HPDE6-E6E7 (cell line): ENCODE measurements at regions not wholly inside any gene's neighbourhood (a gene's known extent, or its start where the extent isn't known, plus 50 kb on each side); places are given as distances from the start of the nearest gene placed in this dataset.
"Not testable (repeated sequence)": the region's sequence is repeated elsewhere in the genome, so short reads cannot be mapped to it uniquely, and the experiment has no call there.

Experiments used
- DNase-seq: peaks from one replicate; pipeline ENCODE4 v3.0.0; 2011; ENCODE audit warnings: missing footprints; ENCODE audit errors: extremely low spot score

DNA sequence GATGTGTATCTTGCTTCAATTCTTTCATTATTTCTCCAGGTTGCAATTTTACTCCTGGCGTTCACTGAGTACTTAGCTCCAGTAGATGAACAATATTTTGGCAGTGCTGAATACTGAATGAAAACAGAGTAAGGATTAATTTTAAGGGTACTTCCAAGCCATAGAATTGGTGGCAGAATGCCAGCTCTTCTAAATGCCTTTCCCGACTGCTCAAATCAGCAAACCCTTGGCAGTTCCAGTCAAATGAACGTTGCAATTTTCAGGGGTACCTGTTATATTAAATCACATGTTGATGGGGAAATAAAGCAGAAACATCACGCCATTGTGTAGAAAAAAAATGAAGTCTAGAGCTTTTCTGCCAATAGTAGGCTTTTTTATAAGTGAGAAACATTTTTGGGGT is 282.4 kb upstream of the RPS23 start:
- DNase-seq, result no peak

DNA sequence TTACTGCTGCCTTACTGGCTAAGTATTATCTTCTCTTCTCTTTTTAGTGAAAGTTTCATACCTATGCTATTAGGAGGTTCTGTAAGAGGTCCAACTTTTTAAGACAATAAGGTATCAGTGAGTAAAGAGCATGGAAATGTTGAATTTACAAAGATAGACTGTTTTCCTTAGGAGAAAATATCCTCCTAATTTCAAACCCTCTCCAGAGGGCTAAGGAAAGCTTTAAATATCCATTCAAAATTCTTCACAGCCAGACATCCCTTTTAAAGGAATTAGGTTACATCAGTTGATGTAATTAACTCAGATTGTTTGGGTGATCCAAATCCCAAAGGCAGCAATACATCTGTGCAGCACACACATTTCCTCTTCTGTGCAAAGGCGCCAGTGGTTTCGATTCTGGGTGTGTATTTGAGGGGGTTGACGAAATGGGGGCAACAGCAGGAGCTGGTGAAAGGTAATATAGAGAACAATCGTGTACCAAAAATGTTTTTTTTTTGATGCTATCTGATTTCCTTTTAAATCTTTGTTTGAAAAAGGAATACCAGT is 273.8 kb upstream of the RPS23 start:
- DNase-seq, result no peak

DNA sequence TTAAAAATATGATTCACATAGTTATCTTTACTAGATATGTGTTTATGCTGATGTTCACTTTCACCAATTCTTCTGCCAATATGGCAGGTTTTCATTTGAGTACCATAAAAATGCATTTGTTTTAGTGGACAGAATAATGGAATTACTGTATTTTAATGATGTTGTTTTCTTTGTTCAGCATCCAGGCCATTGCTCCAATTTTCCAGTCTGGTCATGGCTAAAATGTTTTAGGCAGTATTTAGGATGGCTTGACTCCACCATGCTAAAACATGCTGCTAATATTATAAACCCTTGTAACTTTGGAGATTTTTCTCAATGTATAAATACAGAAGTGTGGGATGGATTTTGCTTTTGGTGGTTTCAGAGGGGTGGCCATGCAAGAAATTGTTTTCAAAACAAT is 273.0 kb upstream of the RPS23 start:
- DNase-seq, result no peak

DNA sequence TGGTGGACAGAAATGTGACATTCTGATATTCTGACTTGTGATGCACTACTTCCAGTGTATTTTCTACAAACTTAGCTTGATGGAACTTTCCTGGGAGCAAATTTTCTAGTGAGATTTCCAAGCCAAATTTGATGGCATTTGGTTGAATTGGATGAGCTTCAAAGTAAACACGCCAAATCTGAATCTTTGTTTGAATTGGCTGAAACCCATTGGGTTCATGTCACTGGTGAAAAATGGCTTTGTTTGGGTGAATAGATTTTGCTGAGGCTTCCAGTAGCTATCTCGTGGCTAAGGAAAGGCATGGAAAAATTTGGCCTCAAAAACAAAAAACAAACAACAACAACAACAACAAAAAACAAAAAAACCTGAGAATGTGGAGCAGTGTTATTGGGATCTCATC is 271.1 kb upstream of the RPS23 start:
- DNase-seq, result no peak

DNA sequence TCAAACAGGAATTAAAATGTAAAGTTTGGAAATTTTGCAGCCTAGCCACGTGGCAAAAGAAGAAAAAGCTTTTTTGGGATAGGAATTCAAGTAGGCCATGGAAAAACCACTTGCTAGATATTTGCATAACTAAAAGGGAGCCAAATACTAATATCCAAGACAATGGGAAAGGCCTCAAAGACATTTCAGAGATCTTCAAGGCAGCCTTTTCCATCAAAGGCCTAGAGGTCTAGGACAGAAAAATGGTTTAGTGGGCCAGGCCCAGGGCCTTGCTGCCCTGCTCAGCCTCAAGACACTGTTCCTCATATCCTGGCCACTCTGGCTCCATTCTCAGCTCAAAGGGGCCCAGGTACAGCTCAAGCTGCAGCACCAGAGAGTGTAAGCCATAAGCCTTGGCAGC is 265.9 kb upstream of the RPS23 start:
- DNase-seq, result no peak

DNA sequence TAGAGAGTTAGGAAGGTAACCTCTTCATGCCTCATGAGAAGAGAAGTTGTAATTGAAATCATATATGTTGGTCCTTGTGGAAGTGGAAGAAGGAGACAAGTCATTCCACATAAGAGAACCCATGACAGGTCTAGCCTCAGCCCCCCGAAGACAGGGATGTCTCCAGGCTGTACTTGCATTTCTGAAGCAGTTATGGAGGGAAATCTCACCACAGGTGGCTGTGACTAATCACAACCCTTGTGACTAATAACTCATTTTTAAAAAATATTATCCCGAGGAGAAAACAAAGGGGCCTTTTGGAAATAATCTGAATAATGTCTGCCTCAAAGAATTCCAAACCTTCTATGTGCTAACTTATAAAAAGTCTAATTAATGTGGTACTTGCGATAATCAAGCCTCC is 262.1 kb upstream of the RPS23 start:
- DNase-seq, result no peak

DNA sequence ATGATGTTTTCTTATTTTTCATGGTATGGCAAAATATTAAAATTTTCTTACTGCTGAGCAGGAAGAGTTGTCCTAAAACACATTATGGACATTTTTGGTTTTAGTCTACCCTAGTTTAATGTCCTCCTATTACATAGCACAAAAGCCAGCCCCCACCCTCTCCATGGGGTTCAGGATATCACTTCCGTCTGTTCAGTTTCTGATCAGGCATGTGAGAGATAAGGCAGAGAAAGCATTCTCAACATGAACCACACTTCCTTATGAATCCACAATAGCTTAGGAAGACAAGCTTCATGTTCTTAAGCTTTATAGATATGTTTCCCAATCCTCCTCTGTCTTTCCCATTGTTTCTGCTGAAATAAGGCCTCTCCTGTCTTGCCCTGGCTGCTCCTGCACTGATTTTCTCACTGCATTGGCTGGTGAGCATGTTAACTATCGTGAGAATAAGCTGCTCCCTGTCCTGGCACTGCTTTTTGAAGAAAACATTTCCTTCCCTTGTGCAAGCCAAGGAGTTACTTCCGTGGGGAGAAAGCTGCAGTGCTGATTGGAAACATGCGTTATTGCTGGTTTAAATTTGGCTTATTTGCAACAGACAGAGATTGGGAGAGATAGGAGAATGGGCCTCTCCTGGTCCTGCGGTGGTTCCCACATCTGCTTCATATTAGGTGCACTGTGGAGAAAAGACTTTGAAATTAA is 260.3 kb upstream of the RPS23 start:
- DNase-seq, result no peak

DNA sequence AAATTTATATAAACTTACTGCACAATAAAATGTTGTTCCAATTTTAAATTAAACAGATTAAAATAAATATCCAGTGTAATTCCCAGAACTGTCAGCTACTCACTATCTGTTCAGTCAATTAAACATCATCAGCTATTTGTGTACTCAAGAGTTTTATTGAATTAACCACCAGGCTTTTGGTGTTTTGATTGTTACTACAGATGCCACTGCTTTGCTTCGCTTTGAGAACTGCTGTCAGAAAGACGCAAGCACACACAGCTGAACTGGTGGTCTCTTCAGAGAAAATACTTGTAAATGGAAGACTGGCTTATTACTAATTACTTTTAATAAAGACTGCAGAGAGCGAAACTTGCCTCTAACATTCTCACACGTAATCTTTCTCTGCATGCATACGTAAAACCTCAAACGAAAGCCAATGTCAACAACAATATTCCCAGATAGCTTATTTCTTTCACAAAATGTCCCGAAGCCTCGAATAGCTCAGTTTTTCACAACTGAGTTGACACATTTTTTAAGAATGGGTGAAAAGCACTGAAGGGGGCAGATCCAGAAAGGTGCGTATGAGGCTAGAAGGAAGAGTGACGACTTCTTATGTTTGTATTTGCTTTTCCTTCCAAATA is 259.6 kb upstream of the RPS23 start:
- no peak for DNase-seq

DNA sequence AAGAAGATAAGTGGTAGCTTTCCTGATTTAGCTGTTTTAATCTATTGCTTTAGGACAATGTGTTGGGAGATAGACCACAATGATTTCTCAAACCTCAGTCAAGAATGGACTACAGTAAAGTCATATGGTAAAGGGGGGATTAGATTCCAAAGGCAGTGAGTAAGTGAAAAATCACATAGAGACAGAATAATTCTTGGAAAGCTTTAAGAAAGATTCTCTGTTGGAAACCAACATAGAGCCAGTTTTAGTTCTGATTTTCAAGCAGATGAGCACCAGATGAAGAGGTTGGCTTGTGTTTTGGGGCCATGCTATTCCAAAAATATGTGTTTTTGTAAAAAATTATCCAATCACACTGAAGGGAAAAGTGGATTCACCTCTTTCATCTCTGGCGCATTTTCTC is 256.8 kb upstream of the RPS23 start:
- no peak for DNase-seq

DNA sequence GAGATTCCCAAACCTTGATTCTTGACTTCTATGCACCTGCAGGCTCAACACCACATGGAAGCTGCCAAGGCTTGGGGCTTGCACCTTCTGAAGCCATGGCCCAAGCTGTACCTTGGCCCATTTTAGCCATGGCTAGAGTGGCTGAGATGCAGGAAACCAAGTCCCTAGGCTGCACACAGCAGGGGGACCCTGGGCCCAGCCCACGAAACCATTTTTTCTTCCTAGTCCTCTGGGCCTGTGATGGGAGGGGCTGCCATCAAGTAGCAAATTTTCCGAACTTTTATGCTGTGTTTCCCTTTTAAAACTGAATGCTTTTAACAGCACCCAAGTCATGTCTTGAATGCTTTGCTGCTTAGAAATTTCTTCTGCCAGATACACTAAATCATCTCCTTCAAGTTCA is 253.9 kb upstream of the RPS23 start:
- not testable (repeated sequence) for DNase-seq

DNA sequence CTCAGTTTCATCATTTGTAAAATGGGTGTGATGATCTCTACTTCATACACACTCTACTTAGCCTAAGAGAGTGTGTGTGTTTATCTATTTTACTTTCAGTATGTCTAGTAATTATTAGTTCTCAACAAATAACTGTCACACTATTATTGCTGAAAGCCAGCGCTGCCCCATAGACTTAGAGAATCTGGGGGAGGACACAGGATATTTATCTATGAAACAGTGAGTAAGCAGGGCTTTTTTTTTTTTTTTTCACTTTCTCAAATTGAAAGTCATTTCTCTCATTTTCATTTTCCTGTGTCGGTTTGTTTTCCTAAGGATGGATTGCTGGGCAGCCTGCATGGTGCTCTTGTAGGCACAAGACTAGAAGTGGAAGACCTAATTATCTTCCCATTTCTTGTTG is 248.4 kb upstream of the RPS23 start:
- no peak for DNase-seq

DNA sequence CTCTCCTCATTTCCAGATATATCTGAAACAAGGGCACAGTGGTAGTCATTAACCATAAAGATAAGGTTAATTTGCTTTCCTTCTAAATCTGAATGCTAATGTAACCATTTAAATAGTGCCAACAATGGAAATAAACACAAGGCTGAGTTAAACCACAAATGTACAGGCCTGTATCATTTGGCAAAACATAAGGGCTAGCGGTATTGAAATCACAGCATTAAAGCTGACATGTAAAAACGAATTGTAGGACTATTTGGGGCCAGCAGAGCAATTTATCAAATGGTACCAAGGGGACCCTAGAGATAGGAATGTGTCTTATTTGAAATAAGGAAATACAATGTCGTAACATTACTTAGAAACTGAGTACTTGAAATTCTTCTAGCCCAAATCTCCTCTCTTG is 247.5 kb upstream of the RPS23 start:
- no peak for DNase-seq

DNA sequence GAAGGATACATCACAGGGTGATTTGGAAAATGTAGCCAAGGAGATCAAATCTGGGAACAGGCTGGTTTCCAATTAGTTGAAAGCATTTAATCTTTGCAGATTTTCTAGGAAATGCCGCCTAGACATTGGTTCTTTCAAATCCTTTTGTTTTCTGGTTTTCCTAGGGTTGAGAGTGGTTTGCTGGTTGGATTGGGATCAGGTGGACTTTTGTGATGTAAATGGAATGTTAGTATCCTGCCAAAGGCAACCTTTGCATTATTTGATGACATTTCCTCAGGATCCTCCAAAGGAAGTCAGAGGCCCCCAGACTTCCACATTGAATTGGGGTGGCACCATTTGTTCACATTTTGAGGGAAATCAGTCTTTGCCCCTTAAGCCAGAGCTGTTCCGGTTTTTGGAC is 245.5 kb upstream of the RPS23 start:
- DNase-seq, result no peak

DNA sequence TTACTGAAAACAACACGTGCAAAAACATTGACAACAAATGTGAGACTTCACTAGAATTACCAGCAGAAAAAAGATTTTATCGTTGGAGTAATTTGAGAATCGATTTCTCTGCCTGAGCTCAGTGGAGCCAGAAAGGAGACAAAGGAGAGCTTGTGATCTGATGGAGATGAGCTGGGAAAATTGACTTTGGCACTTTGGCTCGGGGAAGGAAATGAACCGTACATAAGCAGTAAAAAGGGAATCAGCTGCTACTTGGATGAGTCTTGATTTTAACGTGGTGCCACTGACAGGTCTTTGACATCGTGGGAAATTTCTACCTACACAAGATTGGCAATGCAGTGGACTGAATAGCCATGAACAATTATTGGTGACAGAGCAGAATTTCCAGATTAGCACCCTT is 244.7 kb upstream of the RPS23 start:
- no peak for DNase-seq

DNA sequence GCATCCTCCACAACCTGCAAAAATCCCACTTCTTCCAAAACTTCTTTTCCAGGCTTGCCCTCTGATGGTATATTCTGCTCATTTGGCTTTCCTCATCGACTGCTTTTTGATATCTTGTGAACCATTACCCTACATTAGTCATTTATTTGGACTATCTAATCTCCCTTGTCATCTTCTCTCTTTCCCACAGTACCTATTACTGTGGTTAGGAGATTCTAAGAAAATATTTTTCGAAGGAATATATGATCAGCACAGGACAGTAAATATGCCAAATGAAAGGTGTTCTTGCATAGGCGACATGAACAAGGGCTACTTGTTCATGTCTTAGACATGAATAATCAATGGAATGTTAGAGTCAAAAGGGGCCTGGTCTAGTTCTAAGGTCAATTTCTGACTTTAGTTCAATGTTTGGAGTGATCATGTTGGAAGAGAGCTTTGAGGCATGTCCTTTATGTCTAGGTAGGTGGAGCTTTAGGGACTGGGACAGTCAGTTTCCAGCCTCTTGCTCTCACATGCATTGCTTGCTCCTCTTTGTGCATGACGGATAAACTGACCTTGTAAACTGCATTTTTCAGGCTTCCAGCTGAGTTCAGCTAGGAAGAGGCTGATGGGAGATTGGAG is 243.4 kb upstream of the RPS23 start:
- DNase-seq, result no peak

DNA sequence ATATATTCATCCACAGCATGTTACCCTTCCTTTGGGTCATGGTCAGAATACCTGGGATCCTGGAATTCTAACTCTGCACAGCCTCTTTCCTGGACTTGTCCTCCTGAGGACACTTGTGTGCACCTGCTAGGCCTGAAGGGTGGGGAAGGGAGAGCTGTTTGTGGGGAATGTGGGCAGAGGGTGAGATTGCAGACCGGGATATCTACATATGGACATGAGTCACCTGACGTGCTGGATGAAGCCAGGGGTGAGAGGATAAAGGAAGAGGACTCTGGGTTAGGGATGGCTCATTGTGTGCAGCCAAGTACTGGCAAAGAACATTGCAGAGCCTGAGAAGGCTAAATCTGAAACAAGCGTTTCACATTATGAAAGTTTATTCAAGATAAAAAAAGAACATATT is 241.4 kb upstream of the RPS23 start:
- DNase-seq, result no peak

DNA sequence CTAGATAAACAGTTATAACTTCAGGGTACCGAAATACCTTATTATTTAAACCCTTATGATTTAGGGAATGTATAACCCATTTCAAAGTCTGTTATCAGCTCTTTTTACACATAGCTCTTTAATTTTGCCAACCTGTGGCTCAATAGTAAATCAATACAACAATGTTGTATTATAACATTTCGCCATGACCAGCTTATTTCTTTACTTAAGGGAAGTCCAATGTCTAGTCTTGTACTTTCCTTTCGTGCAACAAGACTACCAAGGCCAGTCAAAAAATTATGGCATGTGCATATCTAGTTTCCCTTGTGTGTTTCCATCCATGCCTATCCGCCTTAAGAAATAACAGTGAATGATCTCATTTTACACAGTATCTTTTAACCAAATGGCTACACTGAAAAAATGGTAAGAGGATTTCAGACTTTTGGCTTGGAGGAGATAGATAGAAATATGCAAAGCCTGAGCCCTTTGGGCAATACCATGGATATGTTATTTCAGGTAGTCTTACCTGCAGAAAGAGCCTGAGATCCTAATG is 239.5 kb upstream of the RPS23 start:
- no peak for DNase-seq

DNA sequence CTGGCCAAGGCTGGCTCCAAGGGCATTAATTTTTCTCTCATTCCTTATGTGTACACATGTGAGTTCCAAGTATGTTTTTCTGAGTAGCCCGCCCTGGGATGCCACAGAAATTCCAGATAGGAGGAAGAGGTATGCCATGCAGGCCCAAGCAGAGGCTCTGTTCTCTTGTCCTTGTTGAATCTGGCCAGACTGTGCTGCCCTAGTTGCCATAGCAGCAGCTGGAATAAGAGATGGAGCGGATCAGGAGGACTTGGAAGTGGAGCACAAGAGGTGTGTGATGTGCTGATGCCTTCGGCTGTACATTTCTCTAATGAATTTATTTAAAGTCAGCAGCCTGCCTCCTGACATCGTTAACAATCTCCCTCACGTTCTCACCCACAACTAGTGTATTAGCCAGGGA is 235.6 kb upstream of the RPS23 start:
- no peak for DNase-seq

DNA sequence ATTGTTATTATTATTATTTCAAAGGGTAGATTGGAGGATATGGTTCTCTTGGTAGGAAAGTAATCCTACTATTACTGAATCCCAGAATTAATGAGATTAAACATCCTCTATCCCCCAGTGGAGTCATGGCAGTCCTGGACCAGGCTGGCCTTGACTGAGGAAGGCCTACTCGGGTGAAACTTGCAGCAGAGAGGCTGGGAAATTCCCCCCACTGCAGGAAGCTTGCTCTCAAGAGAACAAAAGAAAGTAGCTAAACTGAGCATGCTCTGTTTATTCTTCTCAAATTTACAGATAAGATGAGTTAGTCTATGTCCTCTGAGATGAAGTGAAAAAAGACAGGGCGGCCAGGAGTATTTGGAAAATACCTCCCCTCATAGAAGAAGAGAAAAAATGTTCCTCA is 233.9 kb upstream of the RPS23 start:
- DNase-seq, result no peak

DNA sequence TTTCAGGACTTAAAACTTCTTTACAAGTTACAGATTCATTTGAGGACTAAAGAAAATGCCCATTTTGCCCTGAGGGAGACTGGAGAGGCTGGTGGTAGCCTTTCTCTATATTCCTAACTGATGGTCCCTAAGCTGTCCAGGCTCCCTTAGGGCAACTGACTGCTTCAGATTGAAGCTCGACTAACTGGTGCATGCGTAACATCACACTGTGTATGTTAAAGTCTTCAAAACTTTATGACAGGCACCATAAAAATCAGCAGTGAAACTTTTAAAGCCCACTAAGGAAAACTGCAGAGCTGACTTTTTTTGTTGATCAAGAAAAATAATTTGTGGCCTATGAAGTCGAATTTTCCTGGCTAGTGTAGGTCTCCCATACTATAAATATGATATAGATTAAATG is 233.0 kb upstream of the RPS23 start:
- DNase-seq, result no peak

DNA sequence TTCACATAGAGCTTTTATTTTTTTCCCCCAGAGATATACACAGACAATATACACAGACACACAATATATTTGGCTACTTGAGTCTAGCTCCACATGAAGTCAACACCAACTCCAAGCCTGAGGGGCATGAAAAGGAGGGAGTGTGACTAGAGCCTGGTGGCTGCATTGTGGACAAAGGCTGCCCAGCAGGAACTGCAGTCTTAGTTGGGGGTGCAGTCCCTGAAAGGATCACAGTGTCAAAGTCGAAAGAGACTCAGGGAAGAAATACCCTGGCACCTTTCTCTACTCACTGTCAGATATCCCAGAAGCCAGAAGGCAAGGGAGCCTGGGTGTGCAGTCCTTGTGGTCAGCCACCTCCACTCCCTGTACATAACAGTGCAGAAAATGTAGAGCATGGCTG is 231.6 kb upstream of the RPS23 start:
- DNase-seq, result no peak

DNA sequence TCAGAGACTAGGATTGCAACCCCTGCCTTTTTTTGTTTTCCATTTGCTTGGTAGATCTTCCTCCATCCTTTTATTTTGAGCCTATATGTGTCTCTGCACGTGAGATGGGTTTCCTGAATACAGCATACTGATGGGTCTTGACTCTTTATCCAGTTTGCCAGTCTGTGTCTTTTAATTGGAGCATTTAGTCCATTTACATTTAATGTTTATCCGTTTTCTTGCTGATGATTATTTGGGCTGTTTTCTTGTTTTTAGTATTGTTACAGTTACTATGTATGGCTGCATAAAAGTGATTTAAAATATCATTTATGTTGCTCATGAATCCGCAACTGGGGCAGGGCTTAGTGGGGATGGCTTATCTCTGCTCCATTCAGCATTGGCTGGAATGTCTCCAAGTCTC is 228.2 kb upstream of the RPS23 start:
- DNase-seq, result not testable (repeated sequence)

DNA sequence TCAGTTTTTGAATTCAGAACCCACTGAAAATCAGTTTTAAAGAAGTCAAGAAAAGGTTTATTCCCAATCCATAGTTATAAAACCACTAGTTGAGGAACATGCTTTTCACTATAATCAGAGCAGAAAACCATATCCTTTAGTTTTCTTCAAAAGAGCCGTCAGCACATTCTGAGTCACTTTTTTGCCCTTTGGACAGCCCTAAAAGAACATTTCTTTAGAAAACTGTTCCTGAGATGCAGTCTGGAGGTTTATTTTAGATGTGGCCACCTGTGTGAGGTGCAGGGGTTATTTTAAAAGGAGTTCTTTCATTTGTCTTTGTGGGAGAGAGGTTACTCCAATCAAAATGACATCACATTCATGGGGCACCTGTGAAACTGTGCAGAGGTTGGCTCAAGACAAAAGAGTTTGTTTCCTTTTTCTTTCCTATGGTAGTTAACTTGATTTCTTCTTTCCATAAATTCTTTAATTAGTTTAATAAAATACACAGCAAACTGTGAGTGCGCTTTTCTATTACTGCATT is 221.6 kb upstream of the RPS23 start:
- no peak for DNase-seq
